C4-2B (cell line): ENCODE measurements at regions not wholly inside any gene's neighbourhood (a gene's known extent, or its start where the extent isn't known, plus 50 kb on each side); places are given as distances from the start of the nearest gene placed in this dataset.

ENCODE experiments used
- CTCF ChIP-seq: fragments of 450-650 bp; conservative IDR thresholded peaks from 2 replicates; pipeline ENCODE4 v1.5.1; 2017; ENCODE audit warnings: mild to moderate bottlenecking
- ZFX ChIP-seq: fragments of 450-650 bp; IDR thresholded peaks from 2 replicates; pipeline ENCODE4 v1.6.1; 2017

- peak; percentile 19 for TF ChIP-seq CTCF
- TF ChIP-seq ZFX, result no peak
These were observed 1447.4 kb upstream of the ALCAM start for GRCh38 chr3:103919327-103919726.
